ENCODE measurements at regions not wholly inside any gene's neighbourhood (a gene's known extent, or its start where the extent isn't known, plus 50 kb on each side); places are given as distances from the start of the nearest gene placed in this dataset.

DNA sequence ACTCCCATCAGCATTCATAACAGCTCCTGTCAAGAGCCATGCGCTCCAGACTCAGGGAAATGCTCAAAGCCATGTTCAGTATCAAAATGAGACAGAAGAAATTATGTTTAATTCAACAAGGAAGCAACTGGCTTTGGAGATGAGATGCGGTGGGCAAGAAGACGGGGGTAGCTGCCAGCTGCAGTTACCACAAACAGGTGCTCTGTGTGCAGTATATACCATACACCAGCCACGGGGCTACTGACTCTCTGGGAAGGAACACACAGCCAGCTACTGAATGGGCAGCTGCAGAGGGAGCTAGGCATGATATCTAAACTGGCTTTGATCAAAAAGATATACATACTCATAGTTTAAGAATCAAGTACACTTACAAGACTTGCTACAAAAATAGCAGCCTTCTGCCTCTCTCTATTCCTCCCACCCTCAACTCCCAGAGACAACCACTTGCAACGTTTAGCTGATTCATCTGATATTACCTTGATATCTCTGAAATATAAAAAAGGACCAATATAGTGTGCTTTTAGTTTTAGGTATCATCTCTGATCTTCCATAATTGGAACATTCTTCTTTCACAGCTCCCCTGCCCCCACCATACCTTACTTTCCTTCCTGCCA lies 593.0 kb downstream of the UQCRFS1 start:
- no peaks in the 10 kb centered on the region for H3K27me3 ChIP-seq
- H3K9me3 ChIP-seq = peaks cover 0 to 5% of the 10 kb centered on the region in 2 donors
- DNase-seq = no peak
- no peaks in the 10 kb centered on the region for H3K36me3 ChIP-seq
- intact Hi-C loops (cut with DNase I) = no loop called here
- H3K4me3 ChIP-seq = no peak overlapping the region
- H3K4me1 ChIP-seq (ENCODE audit: insufficient read depth) = no peaks in the 10 kb centered on the region
- H3K27ac ChIP-seq = no peak overlapping the region
- TF ChIP-seq POLR2A (IDR thresholded peaks at IDR 0.05) (no peak), CTCF (IDR thresholded peaks at IDR 0.05) (no peak), EP300 (IDR thresholded peaks at IDR 0.05) (no peak)
- WGBS, 3 donors = 67 to 76% (median 68%) methylated on average over 5 of the region's 5 CpGs

- Histone ChIP-seq H3K27ac (no peak overlapping the region), H3K27me3 (no peaks in the 10 kb centered on the region), H3K36me3 (no peaks in the 10 kb centered on the region), H3K4me1 (ENCODE audit: insufficient read depth) (no peaks in the 10 kb centered on the region), H3K4me3 (no peak overlapping the region), H3K9me3 (peaks cover 0 to 5% of the 10 kb centered on the region in 2 donors)
- no peak for TF ChIP-seq POLR2A (IDR thresholded peaks at IDR 0.05)
- no peak for TF ChIP-seq CTCF (IDR thresholded peaks at IDR 0.05)
- no peak for TF ChIP-seq EP300 (IDR thresholded peaks at IDR 0.05)
- DNase-seq = no peak
- WGBS, 3 donors = 57 to 73% (median 66%) methylated on average over 4 of the region's 4 CpGs
- intact Hi-C loops (cut with DNase I) = no loop called here
These were observed 594.4 kb downstream of the UQCRFS1 start for GRCh38 chr19:28618504-28618903.

GRCh38 chr19:28615966-28616365 lies 597.0 kb downstream of the UQCRFS1 start:
- no peak overlapping the region for H3K4me3 ChIP-seq
- intact Hi-C loops (cut with DNase I) = no loop called here
- WGBS, 3 donors = 62 to 78% (median 68%) methylated on average over 1 of the region's 1 CpG
- TF ChIP-seq EP300 (IDR thresholded peaks at IDR 0.05) (no peak), POLR2A (IDR thresholded peaks at IDR 0.05) (no peak), CTCF (IDR thresholded peaks at IDR 0.05) (no peak)
- H3K27me3 ChIP-seq = no peaks in the 10 kb centered on the region
- DNase-seq = no peak
- H3K9me3 ChIP-seq = peaks cover 0 to 5% of the 10 kb centered on the region in 2 donors
- H3K36me3 ChIP-seq = no peaks in the 10 kb centered on the region
- no peak overlapping the region for H3K27ac ChIP-seq
- no peaks in the 10 kb centered on the region for H3K4me1 ChIP-seq (ENCODE audit: insufficient read depth)

DNA sequence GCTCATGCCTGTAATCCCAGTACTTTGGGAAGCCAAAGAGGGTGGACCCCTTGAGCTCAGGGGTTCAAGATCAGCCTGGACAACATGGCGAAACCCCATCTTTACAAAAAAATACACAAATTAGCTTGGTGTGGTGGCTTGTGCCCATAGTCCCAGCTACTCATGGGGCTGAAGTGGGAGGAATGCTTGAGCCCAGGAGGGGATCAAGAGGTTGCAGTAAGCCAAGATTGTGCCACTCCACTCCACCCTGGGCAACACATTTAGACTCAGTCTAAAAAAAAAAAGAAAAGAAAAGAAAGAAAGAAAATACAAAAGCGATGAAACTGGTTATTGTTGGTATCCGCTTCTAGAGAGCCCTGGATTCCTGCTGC lies 597.4 kb downstream of the UQCRFS1 start:
- Histone ChIP-seq H3K4me1 (ENCODE audit: insufficient read depth) (no peaks in the 10 kb centered on the region), H3K4me3 (no peak overlapping the region), H3K27me3 (no peaks in the 10 kb centered on the region), H3K27ac (no peak overlapping the region), H3K36me3 (no peaks in the 10 kb centered on the region), H3K9me3 (peaks cover 0 to 5% of the 10 kb centered on the region in 2 donors)
- 92 to 96% (median 94%) methylated on average over 3 of the region's 3 CpGs for WGBS, 3 donors
- intact Hi-C loops (cut with DNase I) = no loop called here
- TF ChIP-seq POLR2A (IDR thresholded peaks at IDR 0.05) (no peak), EP300 (IDR thresholded peaks at IDR 0.05) (no peak), CTCF (IDR thresholded peaks at IDR 0.05) (no peak)
- no peak for DNase-seq
